MM.1S (cell line): ENCODE measurements at regions not wholly inside any gene's neighbourhood (a gene's known extent, or its start where the extent isn't known, plus 50 kb on each side); places are given as distances from the start of the nearest gene placed in this dataset.

Experiments used
- EZH2 ChIP-seq: fragments of 300-600 bp; sonication (generic); optimal IDR thresholded peaks from 2 replicates; pipeline ENCODE3; 2017; ENCODE audit warnings: low read depth, mild to moderate bottlenecking, antibody characterized with exemption, low read length, mixed read lengths
- EZH2phosphoT487 ChIP-seq: fragments of 300-600 bp; sonication (generic); IDR thresholded peaks from 2 replicates; pipeline ENCODE4 v1.6.1; 2018; ENCODE audit warnings: antibody characterized with exemption, low read length
- TF ChIP-seq, protein P1 (sequence below): fragments of 300-600 bp; sonication (generic); IDR thresholded peaks from 2 replicates; pipeline ENCODE4 v1.5.1; 2016; ENCODE audit warnings: antibody characterized with exemption, low read length, mixed read lengths

DNA sequence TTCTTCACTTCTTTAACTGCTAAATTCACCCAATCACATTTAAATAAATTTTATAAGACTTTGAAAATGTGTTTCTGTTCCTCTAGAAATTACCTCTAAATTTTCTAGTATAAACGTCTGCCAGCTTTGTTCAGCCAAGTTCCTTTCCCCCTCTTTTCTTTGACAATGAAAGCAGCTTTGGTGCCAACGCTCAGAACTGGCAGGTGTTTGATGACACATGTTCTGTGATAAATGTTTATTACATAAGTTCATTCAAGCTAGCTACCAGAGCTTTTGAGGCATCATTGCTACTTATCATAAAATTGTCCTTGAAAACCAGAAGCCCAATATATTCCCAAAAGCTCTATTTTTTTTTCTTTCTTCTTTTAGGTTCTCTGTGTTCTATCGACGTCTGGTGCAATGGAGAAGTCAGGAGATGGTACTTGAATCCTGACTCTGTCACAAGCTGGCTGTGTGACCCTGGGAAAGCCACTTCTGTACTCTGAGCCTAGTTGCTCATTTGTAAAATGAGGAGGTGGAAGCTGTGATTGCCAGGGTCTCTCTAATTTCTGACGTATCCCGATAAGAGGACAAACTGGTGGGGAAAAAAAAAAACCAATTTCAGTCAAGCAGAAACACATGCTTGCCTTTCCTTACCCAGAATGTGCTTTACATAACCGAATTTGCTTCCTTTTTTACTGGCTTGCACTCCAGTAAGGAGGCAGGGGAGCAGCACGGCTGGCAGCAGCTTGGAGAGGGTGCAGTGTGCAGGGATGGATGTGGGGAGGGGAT, 187.1 kb upstream of the LPP start:
- TF ChIP-seq, protein P1, sequence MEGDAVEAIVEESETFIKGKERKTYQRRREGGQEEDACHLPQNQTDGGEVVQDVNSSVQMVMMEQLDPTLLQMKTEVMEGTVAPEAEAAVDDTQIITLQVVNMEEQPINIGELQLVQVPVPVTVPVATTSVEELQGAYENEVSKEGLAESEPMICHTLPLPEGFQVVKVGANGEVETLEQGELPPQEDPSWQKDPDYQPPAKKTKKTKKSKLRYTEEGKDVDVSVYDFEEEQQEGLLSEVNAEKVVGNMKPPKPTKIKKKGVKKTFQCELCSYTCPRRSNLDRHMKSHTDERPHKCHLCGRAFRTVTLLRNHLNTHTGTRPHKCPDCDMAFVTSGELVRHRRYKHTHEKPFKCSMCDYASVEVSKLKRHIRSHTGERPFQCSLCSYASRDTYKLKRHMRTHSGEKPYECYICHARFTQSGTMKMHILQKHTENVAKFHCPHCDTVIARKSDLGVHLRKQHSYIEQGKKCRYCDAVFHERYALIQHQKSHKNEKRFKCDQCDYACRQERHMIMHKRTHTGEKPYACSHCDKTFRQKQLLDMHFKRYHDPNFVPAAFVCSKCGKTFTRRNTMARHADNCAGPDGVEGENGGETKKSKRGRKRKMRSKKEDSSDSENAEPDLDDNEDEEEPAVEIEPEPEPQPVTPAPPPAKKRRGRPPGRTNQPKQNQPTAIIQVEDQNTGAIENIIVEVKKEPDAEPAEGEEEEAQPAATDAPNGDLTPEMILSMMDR: no peak
- TF ChIP-seq EZH2: no peak
- no peak for TF ChIP-seq EZH2phosphoT487
